Umbilical cord (tissue), 1 donor: ENCODE measurements at regions not wholly inside any gene's neighbourhood (a gene's known extent, or its start where the extent isn't known, plus 50 kb on each side); places are given as distances from the start of the nearest gene placed in this dataset.

ENCODE experiments used
- DNase-seq: peaks from one replicate; pipeline ENCODE4 v3.0.0-alpha.2; 2015; ENCODE audit warnings: low spot score

- no peak for DNase-seq
Observed at GRCh38 chr2:176540995-176541394, 271.8 kb downstream of the MTX2 start.

- no peak for DNase-seq
Observed at GRCh38 chr2:176542476-176542875, 273.2 kb downstream of the MTX2 start.

- DNase-seq: no peak
Observed at GRCh38 chr2:176544557-176544956, 275.3 kb downstream of the MTX2 start.

- no peak for DNase-seq
Observed at GRCh38 chr2:176544991-176545956, 276.0 kb downstream of the MTX2 start.

GRCh38 chr2:176546550-176546949, 277.3 kb downstream of the MTX2 start:
- no peak for DNase-seq

- DNase-seq: peak; percentile 74
Observed at GRCh38 chr2:176552501-176553135, 283.4 kb downstream of the MTX2 start.

- peak; percentile 86 for DNase-seq
Observed at GRCh38 chr2:176553685-176554100, 284.5 kb downstream of the MTX2 start.

GRCh38 chr2:176554101-176555048, 285.1 kb downstream of the MTX2 start:
- peak; percentile 74 for DNase-seq

GRCh38 chr2:176555112-176555511, 285.9 kb downstream of the MTX2 start:
- DNase-seq: no peak

- DNase-seq: no peak
Observed at GRCh38 chr2:176555781-176556180, 286.5 kb downstream of the MTX2 start.

- DNase-seq: no peak
Observed at GRCh38 chr2:176556373-176556772, 287.1 kb downstream of the MTX2 start.

GRCh38 chr2:176557821-176558220, 288.6 kb downstream of the MTX2 start:
- no peak for DNase-seq

- no peak for DNase-seq
Observed at GRCh38 chr2:176558574-176559140, 289.4 kb downstream of the MTX2 start.

GRCh38 chr2:176560296-176560695, 291.1 kb downstream of the MTX2 start:
- DNase-seq: no peak

- DNase-seq: peak; percentile 71
Observed at GRCh38 chr2:176561706-176562105, 292.5 kb downstream of the MTX2 start.

GRCh38 chr2:176562359-176563078, 293.3 kb downstream of the MTX2 start:
- DNase-seq: no peak

GRCh38 chr2:176565641-176566323, 296.5 kb downstream of the MTX2 start:
- peak; percentile 57 for DNase-seq

GRCh38 chr2:176566496-176566895, 297.3 kb downstream of the MTX2 start:
- DNase-seq: peak; percentile 76

GRCh38 chr2:176566961-176567360, 297.7 kb downstream of the MTX2 start:
- DNase-seq: no peak

- no peak for DNase-seq
Observed at GRCh38 chr2:176567361-176567760, 298.1 kb downstream of the MTX2 start.
